Panc1 (cell line): ENCODE measurements at regions not wholly inside any gene's neighbourhood (a gene's known extent, or its start where the extent isn't known, plus 50 kb on each side); places are given as distances from the start of the nearest gene placed in this dataset.

ENCODE experiments used
- ATAC-seq: fragments of 200-7000 bp; cut with Tn5 transposase; 2 replicates; pipeline ENCODE4 v1.9.1; 2020; ENCODE audit warnings: mild to moderate bottlenecking, moderate library complexity
- BruUV-seq: library from RNA; stranded (reverse); fragments of 400-500 nt; replicated peaks from 2 replicates; lab custom pipeline; 2021; lab: Mats Ljungman, UMichigan
- CTCF ChIA-PET: fragments of 300-600 bp; sonication (Branson Sonifier 250); formaldehyde crosslinking; loops from one replicate; lab custom pipeline; 2022; ENCODE audit warnings: antibody characterized with exemption; lab: Charles Lee
- POLR2A ChIA-PET: fragments of 300-600 bp; sonication (Branson Sonifier 250); formaldehyde crosslinking; loops from one replicate; lab custom pipeline; 2022; ENCODE audit warnings: antibody characterized with exemption; lab: Charles Lee
- DNase-seq: peaks from one replicate; pipeline ENCODE4 v3.0.0-alpha.2; 2010; ENCODE audit warnings: low read depth, low spot score
- H3K27ac ChIP-seq: 2 replicates; pipeline ENCODE4 v1.5.1; 2011; ENCODE audit warnings: mild to moderate bottlenecking, low read length, inconsistent platforms
- H3K27me3 ChIP-seq: fragments of 200-500 bp; sonication (Bioruptor generic); 2 replicates; pipeline ENCODE4 v1.6.0; 2014; ENCODE audit warnings: low read length, inconsistent platforms; ENCODE audit not compliant: control insufficient read depth, insufficient read depth
- H3K36me3 ChIP-seq: fragments of 200-500 bp; sonication (Bioruptor generic); 2 replicates; pipeline ENCODE4 v1.5.1; 2014; ENCODE audit warnings: inconsistent platforms, mild to moderate bottlenecking, low read length, moderate library complexity; ENCODE audit not compliant: control insufficient read depth, insufficient read depth
- H3K4me1 ChIP-seq: 2 replicates; pipeline ENCODE4 v1.5.1; 2011; ENCODE audit warnings: inconsistent platforms, mild to moderate bottlenecking, low read length, moderate library complexity; ENCODE audit not compliant: control insufficient read depth, insufficient read depth
- H3K4me3 ChIP-seq, 2 experiments: 2 replicates each; pipeline ENCODE4 v1.5.1; 2011 to 2012; ENCODE audit warnings: low read depth in 2 of 2, low read length in 2 of 2, mild to moderate bottlenecking in 2 of 2, inconsistent platforms in 1 of 2, moderate library complexity in 1 of 2
- H3K9me3 ChIP-seq: fragments of 200-500 bp; sonication (Bioruptor generic); 2 replicates; pipeline ENCODE4 v1.5.1; 2014; ENCODE audit warnings: low read depth, mild to moderate bottlenecking, inconsistent platforms, low read length, moderate library complexity; ENCODE audit not compliant: control insufficient read depth, insufficient read depth
- CTCF ChIP-seq: fragments of 450-650 bp; IDR thresholded peaks from 2 replicates; pipeline ENCODE4 v1.5.1; 2017; ENCODE audit warnings: mild to moderate bottlenecking
- POLR2AphosphoS5 ChIP-seq: IDR thresholded peaks from 2 replicates; pipeline ENCODE4 v1.6.1; 2012; ENCODE audit warnings: mild to moderate bottlenecking, low read depth, low read length, moderate library complexity
- REST ChIP-seq, 2 experiments: IDR thresholded peaks; 2 replicates each; pipeline ENCODE4 v1.6.1; 2011 to 2012; ENCODE audit warnings: low read depth in 2 of 2, control low read depth in 1 of 2, low read length in 1 of 2, mild to moderate bottlenecking in 1 of 2, moderate library complexity in 1 of 2; ENCODE audit not compliant: insufficient read depth in 1 of 2
- SIN3A ChIP-seq: IDR thresholded peaks from 2 replicates; pipeline ENCODE4 v1.6.1; 2012; ENCODE audit warnings: low read depth, mild to moderate bottlenecking, low read length, moderate library complexity, borderline replicate concordance; ENCODE audit not compliant: insufficient read depth
- TCF7L2 ChIP-seq: IDR thresholded peaks from 2 replicates; pipeline ENCODE4 v1.6.1; 2011; ENCODE audit warnings: mild to moderate bottlenecking, low read depth, low read length, inconsistent platforms
- in situ Hi-C: cut with HindIII; loops from 2 replicates; pipeline ENCODE4 v1.10.0; 2016; ENCODE audit warnings: low sequenced_read_pairs, low pct_unique_long_range_greater_than_20kb
- intact Hi-C: fragments of 100-400 bp; cut with micrococcal nuclease; formaldehyde crosslinking; loops from one replicate; pipeline ENCODE4 v1.10.0; 2022; ENCODE audit not compliant: unreplicated experiment

- BruUV-seq: no TSS peak
- Histone ChIP-seq H3K4me3 (no peak overlapping the region), H3K27ac (no peak overlapping the region), H3K4me1 (no peaks in the 10 kb centered on the region), H3K36me3 (no peaks in the 10 kb centered on the region), H3K27me3 (no peaks in the 10 kb centered on the region), H3K9me3 (no peaks in the 10 kb centered on the region)
- intact Hi-C loops (no loop called here), in situ Hi-C loops (no loop called here)
- ATAC-seq (no peak), DNase-seq (no peak)
- ChIA-PET POLR2A (no interaction called here), CTCF (no interaction called here)
- TF ChIP-seq POLR2AphosphoS5: no peak
- no peak for TF ChIP-seq REST (IDR thresholded peaks at IDR 0.05; ENCODE audit: insufficient read depth in 1 of 2, low read depth in 2 of 2, low read length in 1 of 2)
- TF ChIP-seq SIN3A: no peak
- no peak for TF ChIP-seq TCF7L2
- TF ChIP-seq CTCF: no peak
Measured at GRCh38 chr12:87185367-87185766, 843.8 kb downstream of the C12orf50 start.

GRCh38 chr12:87182696-87183233 is 846.4 kb downstream of the C12orf50 start:
- DNase-seq (no peak), ATAC-seq (no peak)
- ChIA-PET POLR2A (no interaction called here), CTCF (no interaction called here)
- Histone ChIP-seq H3K4me3 (no peak overlapping the region), H3K36me3 (no peaks in the 10 kb centered on the region), H3K9me3 (no peaks in the 10 kb centered on the region), H3K27ac (no peak overlapping the region), H3K4me1 (no peaks in the 10 kb centered on the region), H3K27me3 (no peaks in the 10 kb centered on the region)
- BruUV-seq: no TSS peak
- intact Hi-C loops: no loop called here
- in situ Hi-C loops: no loop called here
- TF ChIP-seq REST (IDR thresholded peaks at IDR 0.05; ENCODE audit: insufficient read depth in 1 of 2, low read depth in 2 of 2, low read length in 1 of 2): no peak
- no peak for TF ChIP-seq TCF7L2
- no peak for TF ChIP-seq CTCF
- TF ChIP-seq POLR2AphosphoS5: no peak
- no peak for TF ChIP-seq SIN3A
